Adrenal gland (tissue), 5 donors: ENCODE measurements at regions not wholly inside any gene's neighbourhood (a gene's known extent, or its start where the extent isn't known, plus 50 kb on each side); places are given as distances from the start of the nearest gene placed in this dataset.

ENCODE experiments used
- POLR2A ChIP-seq, 2 donors: fragments of 450-650 bp; IDR thresholded peaks; one replicate each; pipeline ENCODE4 v1.6.1; 2017; ENCODE audit warnings: antibody characterized with exemption in 2 of 2, mild to moderate bottlenecking in 2 of 2, moderate library complexity in 1 of 2
- TF ChIP-seq, protein P1 (sequence below), 6 experiments: fragments of 450-650 bp in 4 of 6; fragments of 200-600 bp in 2 of 6; sonication (generic) in 1 of 6; IDR thresholded peaks; 1 replicate in 5 of 6; 2 replicates in 1 of 6; pipeline versions ENCODE4 v1.5.1 to v1.8.0; 2016 to 2021; ENCODE audit warnings: antibody characterized with exemption in 6 of 6, mild to moderate bottlenecking in 2 of 6, moderate library complexity in 1 of 6
- donor health status: DM: no; HTN: no; CAD: no.

DNA sequence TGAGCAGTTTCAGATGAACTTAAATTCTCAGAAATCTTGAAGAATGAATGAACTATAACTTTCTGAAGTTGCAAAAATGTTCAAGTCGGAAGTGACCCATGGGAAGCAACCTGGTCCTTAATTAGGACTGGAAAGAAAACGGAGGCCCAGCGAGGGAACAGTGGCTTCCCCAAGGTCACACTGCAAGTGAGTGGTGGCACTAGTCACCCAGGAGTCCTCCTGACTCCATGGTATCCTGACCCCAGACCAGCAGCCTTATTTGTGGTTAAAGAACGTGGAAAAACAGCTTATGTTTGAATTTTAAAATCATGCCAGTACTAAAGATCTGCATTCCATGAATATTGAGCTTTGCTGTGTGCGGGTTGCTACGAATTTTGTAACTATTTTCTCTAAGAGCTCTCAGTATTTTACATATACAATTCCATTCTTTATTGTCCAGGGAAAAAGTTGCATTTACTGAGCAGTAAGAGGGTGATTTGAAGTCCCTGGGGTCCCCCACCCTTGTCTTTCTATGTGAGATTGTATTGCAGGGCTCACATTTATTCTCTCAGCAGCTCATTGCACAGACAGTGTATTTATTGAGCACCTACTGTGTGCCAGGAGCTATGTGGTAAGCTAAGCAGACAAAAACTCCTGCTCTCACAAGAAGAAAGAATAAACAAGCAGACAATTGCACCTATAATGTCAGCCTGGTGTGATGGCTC, 61.6 kb upstream of the ATP5PO start:
- no peak for TF ChIP-seq POLR2A (IDR thresholded peaks at IDR 0.05)
- TF ChIP-seq, protein P1, sequence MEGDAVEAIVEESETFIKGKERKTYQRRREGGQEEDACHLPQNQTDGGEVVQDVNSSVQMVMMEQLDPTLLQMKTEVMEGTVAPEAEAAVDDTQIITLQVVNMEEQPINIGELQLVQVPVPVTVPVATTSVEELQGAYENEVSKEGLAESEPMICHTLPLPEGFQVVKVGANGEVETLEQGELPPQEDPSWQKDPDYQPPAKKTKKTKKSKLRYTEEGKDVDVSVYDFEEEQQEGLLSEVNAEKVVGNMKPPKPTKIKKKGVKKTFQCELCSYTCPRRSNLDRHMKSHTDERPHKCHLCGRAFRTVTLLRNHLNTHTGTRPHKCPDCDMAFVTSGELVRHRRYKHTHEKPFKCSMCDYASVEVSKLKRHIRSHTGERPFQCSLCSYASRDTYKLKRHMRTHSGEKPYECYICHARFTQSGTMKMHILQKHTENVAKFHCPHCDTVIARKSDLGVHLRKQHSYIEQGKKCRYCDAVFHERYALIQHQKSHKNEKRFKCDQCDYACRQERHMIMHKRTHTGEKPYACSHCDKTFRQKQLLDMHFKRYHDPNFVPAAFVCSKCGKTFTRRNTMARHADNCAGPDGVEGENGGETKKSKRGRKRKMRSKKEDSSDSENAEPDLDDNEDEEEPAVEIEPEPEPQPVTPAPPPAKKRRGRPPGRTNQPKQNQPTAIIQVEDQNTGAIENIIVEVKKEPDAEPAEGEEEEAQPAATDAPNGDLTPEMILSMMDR (IDR thresholded peaks at IDR 0.05): no peak
